B cell (primary cell): ENCODE measurements at regions not wholly inside any gene's neighbourhood (a gene's known extent, or its start where the extent isn't known, plus 50 kb on each side); places are given as distances from the start of the nearest gene placed in this dataset.
"Not testable (repeated sequence)": the region's sequence is repeated elsewhere in the genome, so short reads cannot be mapped to it uniquely, and the experiment has no call there.

ENCODE experiments used
- EZH2 ChIP-seq: IDR thresholded peaks from 2 replicates; pipeline ENCODE4 v1.6.1; 2012; ENCODE audit warnings: borderline replicate concordance, low read depth, mild to moderate bottlenecking, moderate library complexity, low read length; ENCODE audit not compliant: insufficient read depth, poor library complexity, severe bottlenecking
- TF ChIP-seq, protein P1 (sequence below): fragments of 200-600 bp; IDR thresholded peaks from one replicate; pipeline ENCODE4 v1.8.0; 2022; ENCODE audit warnings: antibody characterized with exemption, mild to moderate bottlenecking

DNA sequence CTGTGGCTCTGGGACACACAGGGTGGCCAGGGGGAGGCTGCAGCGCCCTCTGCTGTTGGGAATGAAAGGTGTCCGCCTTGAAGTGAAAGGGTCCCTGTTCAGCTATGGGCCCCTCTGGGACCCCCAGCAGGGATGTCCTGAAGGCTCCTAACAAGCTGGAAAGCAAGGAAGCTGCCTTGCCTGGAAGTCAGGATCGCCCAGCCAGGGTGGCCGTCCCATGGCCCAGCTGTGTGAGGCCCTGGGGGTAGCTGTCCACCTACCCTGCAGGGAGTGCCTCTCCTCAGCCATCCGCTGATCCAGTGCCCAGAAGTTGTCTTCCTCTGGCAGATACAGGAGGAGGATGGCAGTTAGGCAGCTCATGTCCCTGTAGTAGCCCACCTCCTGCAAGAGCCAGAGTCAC lies 143.4 kb upstream of the ZNG1F start:
- TF ChIP-seq, protein P1, sequence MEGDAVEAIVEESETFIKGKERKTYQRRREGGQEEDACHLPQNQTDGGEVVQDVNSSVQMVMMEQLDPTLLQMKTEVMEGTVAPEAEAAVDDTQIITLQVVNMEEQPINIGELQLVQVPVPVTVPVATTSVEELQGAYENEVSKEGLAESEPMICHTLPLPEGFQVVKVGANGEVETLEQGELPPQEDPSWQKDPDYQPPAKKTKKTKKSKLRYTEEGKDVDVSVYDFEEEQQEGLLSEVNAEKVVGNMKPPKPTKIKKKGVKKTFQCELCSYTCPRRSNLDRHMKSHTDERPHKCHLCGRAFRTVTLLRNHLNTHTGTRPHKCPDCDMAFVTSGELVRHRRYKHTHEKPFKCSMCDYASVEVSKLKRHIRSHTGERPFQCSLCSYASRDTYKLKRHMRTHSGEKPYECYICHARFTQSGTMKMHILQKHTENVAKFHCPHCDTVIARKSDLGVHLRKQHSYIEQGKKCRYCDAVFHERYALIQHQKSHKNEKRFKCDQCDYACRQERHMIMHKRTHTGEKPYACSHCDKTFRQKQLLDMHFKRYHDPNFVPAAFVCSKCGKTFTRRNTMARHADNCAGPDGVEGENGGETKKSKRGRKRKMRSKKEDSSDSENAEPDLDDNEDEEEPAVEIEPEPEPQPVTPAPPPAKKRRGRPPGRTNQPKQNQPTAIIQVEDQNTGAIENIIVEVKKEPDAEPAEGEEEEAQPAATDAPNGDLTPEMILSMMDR, result not testable (repeated sequence)
- not testable (repeated sequence) for TF ChIP-seq EZH2
